Ovary (tissue), 7 donors: ENCODE measurements at regions not wholly inside any gene's neighbourhood (a gene's known extent, or its start where the extent isn't known, plus 50 kb on each side); places are given as distances from the start of the nearest gene placed in this dataset.

Source experiments
- DNase-seq, 5 donors: peaks; one replicate each; pipeline ENCODE4 v3.0.0-alpha.2; 2019 to 2020
- H3K27ac ChIP-seq, 2 donors: fragments of 200-600 bp; one replicate each; pipeline versions ENCODE4 v1.5.1 to v1.8.0; 2019 to 2022
- H3K27me3 ChIP-seq: fragments of 200-600 bp; one replicate; pipeline ENCODE4 v1.8.0; 2022
- H3K36me3 ChIP-seq: fragments of 200-600 bp; sonication (generic); one replicate; pipeline ENCODE4 v1.5.1; 2019
- H3K4me1 ChIP-seq: one replicate; pipeline ENCODE4 v1.8.1; 2013; ENCODE audit warnings: mild to moderate bottlenecking, moderate library complexity; ENCODE audit not compliant: insufficient read depth
- H3K4me3 ChIP-seq: fragments of 200-600 bp; sonication (generic); one replicate; pipeline ENCODE4 v1.5.1; 2017
- H3K9me3 ChIP-seq, 2 donors: fragments of 200-600 bp in 1 of 2; sonication (generic) in 1 of 2; one replicate each; pipeline versions ENCODE4 v1.5.1 to v1.8.1; 2013 to 2019; ENCODE audit warnings: mild to moderate bottlenecking in 1 of 2, moderate library complexity in 1 of 2
- CTCF ChIP-seq, 3 donors: fragments of 450-650 bp in 2 of 3; fragments of 200-600 bp in 1 of 3; IDR thresholded peaks; one replicate each; pipeline versions ENCODE4 v1.5.1 to v1.8.0; 2016 to 2022; ENCODE audit warnings: antibody characterized with exemption in 3 of 3, mild to moderate bottlenecking in 1 of 3
- EP300 ChIP-seq: sonication (generic); formaldehyde crosslinking; IDR thresholded peaks from one replicate; pipeline ENCODE4 v1.6.1; 2017; ENCODE audit warnings: antibody characterized with exemption
- POLR2A ChIP-seq: fragments of 450-650 bp; IDR thresholded peaks from one replicate; pipeline ENCODE4 v1.6.1; 2017; ENCODE audit warnings: antibody characterized with exemption, mild to moderate bottlenecking, moderate library complexity
- WGBS, 3 donors: extraction: QIAGEN DNeasy Blood & Tissue Kit in 1 of 3; methylation state at CpG; one replicate each; pipeline versions ENCODE4 v1.1.5 to v1.1.7; 2013 to 2017; 5-methylcytosine and 5-hydroxymethylcytosine counted together
- intact Hi-C, 4 donors: fragments of 100-400 bp; cut with DNase I; formaldehyde crosslinking; loops; one replicate each; pipeline versions ENCODE4 v1.11.0 to v1.15.1; 2022 to 2023
- donor health status: DM: no; HTN: no; CAD: no; lungs with moderate emphysema.
- donor health status: DM: no; HTN: no; CAD: no.
- donor health status: Bipolar disorder and iron deficiency.
- donor health status: DM: no; HTN: no; CAD: no.
- donor health status: DM: yes; HTN: yes; CAD: no.

GRCh38 chr7:125845686-125846085 is 916.1 kb upstream of the POT1 start:
- WGBS, 3 donors, result 42 to 77% (median 45%) methylated on average over 1 of the region's 1 CpG
- intact Hi-C loops, result no loop called here
- no peaks in the 10 kb centered on the region for H3K27me3 ChIP-seq

GRCh38 chr7:125834421-125834820 is 904.8 kb upstream of the POT1 start:
- Histone ChIP-seq H3K4me1 (no peaks in the 10 kb centered on the region), H3K4me3 (no peak overlapping the region), H3K27ac (no peak overlapping the region), H3K27me3 (no peaks in the 10 kb centered on the region), H3K9me3 (no peaks in the 10 kb centered on the region), H3K36me3 (no peaks in the 10 kb centered on the region)
- TF ChIP-seq EP300 (no peak), POLR2A (no peak), CTCF (IDR thresholded peaks at IDR 0.05) (no peak)
- intact Hi-C loops, result no loop called here
- DNase-seq, result no peak
- WGBS, 3 donors, result 59 to 70% (median 60%) methylated on average over 2 of the region's 2 CpGs

More at GRCh38 chr7:125845686-125846085, 916.1 kb upstream of the POT1 start:
- DNase-seq, result no peak
- H3K4me3 ChIP-seq, result no peak overlapping the region
- TF ChIP-seq EP300, result no peak
- no peak for TF ChIP-seq POLR2A
- no peak for TF ChIP-seq CTCF (IDR thresholded peaks at IDR 0.05)
- H3K36me3 ChIP-seq, result no peaks in the 10 kb centered on the region
- no peaks in the 10 kb centered on the region for H3K9me3 ChIP-seq
- no peak overlapping the region for H3K27ac ChIP-seq
- no peaks in the 10 kb centered on the region for H3K4me1 ChIP-seq

- intact Hi-C loops, result no loop called here
- 74 to 86% (median 77%) methylated on average over 8 of the region's 8 CpGs for whole genome bisulfite sequencing, 3 donors
Observed at GRCh38 chr7:125833839-125834238, 904.2 kb upstream of the POT1 start.

GRCh38 chr7:125830743-125831142 is 901.1 kb upstream of the POT1 start:
- Histone ChIP-seq H3K27ac (no peak overlapping the region), H3K4me1 (no peaks in the 10 kb centered on the region), H3K27me3 (no peaks in the 10 kb centered on the region), H3K36me3 (no peaks in the 10 kb centered on the region), H3K9me3 (no peaks in the 10 kb centered on the region), H3K4me3 (no peak overlapping the region)
- DNase-seq, result no peak
- TF ChIP-seq POLR2A, result no peak
- intact Hi-C loops, result no loop called here

More at GRCh38 chr7:125833839-125834238, 904.2 kb upstream of the POT1 start:
- Histone ChIP-seq H3K4me3 (no peak overlapping the region), H3K36me3 (no peaks in the 10 kb centered on the region), H3K27me3 (no peaks in the 10 kb centered on the region), H3K4me1 (no peaks in the 10 kb centered on the region), H3K9me3 (no peaks in the 10 kb centered on the region), H3K27ac (no peak overlapping the region)
- TF ChIP-seq POLR2A (no peak), EP300 (no peak), CTCF (IDR thresholded peaks at IDR 0.05) (no peak)
- no peak for DNase-seq

GRCh38 chr7:125828153-125828700 is 898.6 kb upstream of the POT1 start:
- H3K9me3 ChIP-seq, result no peaks in the 10 kb centered on the region
- no peak overlapping the region for H3K4me3 ChIP-seq
- DNase-seq, result no peak
- 90 to 94% (median 94%) methylated on average over 3 of the region's 3 CpGs for WGBS, 3 donors
- no peak for TF ChIP-seq POLR2A
- TF ChIP-seq CTCF (IDR thresholded peaks at IDR 0.05), result no peak
- no peak for TF ChIP-seq EP300
- no peaks in the 10 kb centered on the region for H3K36me3 ChIP-seq
- H3K27me3 ChIP-seq, result no peaks in the 10 kb centered on the region
- no peaks in the 10 kb centered on the region for H3K4me1 ChIP-seq
- intact Hi-C loops, result no loop called here
- no peak overlapping the region for H3K27ac ChIP-seq
